ENCODE measurements at regions not wholly inside any gene's neighbourhood (a gene's known extent, or its start where the extent isn't known, plus 50 kb on each side); places are given as distances from the start of the nearest gene placed in this dataset.

- no peak for TF ChIP-seq CTCF (IDR thresholded peaks at IDR 0.05; ENCODE audit: low read depth, low read length, missing control alignments)
- in situ Hi-C loops (cut with HindIII; ENCODE audit: low pct_ligation_motif_present, low sequenced_read_pairs) = no loop called here
- no peaks in the 10 kb centered on the region for H3K27me3 ChIP-seq (replicated peaks)
- no peak overlapping the region for H3K27ac ChIP-seq
- no peak overlapping the region for H3K4me3 ChIP-seq (ENCODE audit: low read depth, low read length)
- no peaks in the 10 kb centered on the region for H3K36me3 ChIP-seq (replicated peaks)
- no peak for DNase-seq
Observed at GRCh38 chr12:125652681-125653080, 587.4 kb downstream of the AACS start.

- TF ChIP-seq CTCF (IDR thresholded peaks at IDR 0.05; ENCODE audit: low read depth, low read length, missing control alignments) = no peak
Observed at GRCh38 chr12:125657681-125658080, 592.4 kb downstream of the AACS start.

GRCh38 chr12:125674554-125675338 is 609.5 kb downstream of the AACS start:
- no peak for DNase-seq
- TF ChIP-seq CTCF (IDR thresholded peaks at IDR 0.05; ENCODE audit: low read depth, low read length, missing control alignments) = no peak
- Histone ChIP-seq H3K27me3 (replicated peaks) (no peaks in the 10 kb centered on the region), H3K27ac (no peak overlapping the region), H3K36me3 (replicated peaks) (no peaks in the 10 kb centered on the region), H3K4me3 (ENCODE audit: low read depth, low read length) (no peak overlapping the region)
- in situ Hi-C loops (cut with HindIII; ENCODE audit: low pct_ligation_motif_present, low sequenced_read_pairs) = no loop called here

More at GRCh38 chr12:125657681-125658080, 592.4 kb downstream of the AACS start:
- in situ Hi-C loops (cut with HindIII; ENCODE audit: low pct_ligation_motif_present, low sequenced_read_pairs) = no loop called here
- Histone ChIP-seq H3K27ac (no peak overlapping the region), H3K27me3 (replicated peaks) (no peaks in the 10 kb centered on the region), H3K36me3 (replicated peaks) (no peaks in the 10 kb centered on the region), H3K4me3 (ENCODE audit: low read depth, low read length) (no peak overlapping the region)
- no peak for DNase-seq

GRCh38 chr12:125676366-125676765 is 611.1 kb downstream of the AACS start:
- in situ Hi-C loops (cut with HindIII; ENCODE audit: low pct_ligation_motif_present, low sequenced_read_pairs) = no loop called here
- no peaks in the 10 kb centered on the region for H3K27me3 ChIP-seq (replicated peaks)
- no peak overlapping the region for H3K27ac ChIP-seq
- H3K36me3 ChIP-seq (replicated peaks) = no peaks in the 10 kb centered on the region
- no peak for TF ChIP-seq CTCF (IDR thresholded peaks at IDR 0.05; ENCODE audit: low read depth, low read length, missing control alignments)
- no peak for DNase-seq
- no peak overlapping the region for H3K4me3 ChIP-seq (ENCODE audit: low read depth, low read length)

GRCh38 chr12:125677829-125678228 is 612.6 kb downstream of the AACS start:
- Histone ChIP-seq H3K27ac (no peak overlapping the region), H3K27me3 (replicated peaks) (no peaks in the 10 kb centered on the region), H3K36me3 (replicated peaks) (no peaks in the 10 kb centered on the region), H3K4me3 (ENCODE audit: low read depth, low read length) (no peak overlapping the region)
- DNase-seq = no peak
- no peak for TF ChIP-seq CTCF (IDR thresholded peaks at IDR 0.05; ENCODE audit: low read depth, low read length, missing control alignments)
- in situ Hi-C loops (cut with HindIII; ENCODE audit: low pct_ligation_motif_present, low sequenced_read_pairs) = no loop called here

- Histone ChIP-seq H3K36me3 (replicated peaks) (no peaks in the 10 kb centered on the region), H3K4me3 (ENCODE audit: low read depth, low read length) (no peak overlapping the region), H3K27me3 (replicated peaks) (no peaks in the 10 kb centered on the region), H3K27ac (no peak overlapping the region)
- no peak for DNase-seq
- TF ChIP-seq CTCF (IDR thresholded peaks at IDR 0.05; ENCODE audit: low read depth, low read length, missing control alignments) = no peak
- in situ Hi-C loops (cut with HindIII; ENCODE audit: low pct_ligation_motif_present, low sequenced_read_pairs) = no loop called here
Observed at GRCh38 chr12:125678589-125678993, 613.4 kb downstream of the AACS start.
